K562 (cell line): ENCODE measurements at regions not wholly inside any gene's neighbourhood (a gene's known extent, or its start where the extent isn't known, plus 50 kb on each side); places are given as distances from the start of the nearest gene placed in this dataset.

Experiments used
- CHD2 ChIP-seq: IDR thresholded peaks from 2 replicates; pipeline ENCODE4 v1.6.1; 2011; ENCODE audit warnings: low read depth, low read length
- FOXK2 ChIP-seq, 2 experiments: fragments of 450-650 bp; IDR thresholded peaks in 1 of 2; conservative IDR thresholded peaks in 1 of 2; 2 replicates each; pipeline ENCODE4 v1.6.1; 2016; ENCODE audit warnings: low read depth in 2 of 2, mild to moderate bottlenecking in 1 of 2
- GABPA ChIP-seq: fragments of 200-800 bp; sonication (Bioruptor generic); conservative IDR thresholded peaks from 2 replicates; pipeline ENCODE4 v1.6.1; 2016; ENCODE audit warnings: low read depth, missing genetic modification characterization, missing compliant biosample characterization
- MAFK ChIP-seq: IDR thresholded peaks from 2 replicates; pipeline ENCODE4 v1.6.1; 2011; ENCODE audit warnings: low read length, improper control_type of control experiment
- MCM2 ChIP-seq: fragments of 450-650 bp; IDR thresholded peaks from 2 replicates; pipeline ENCODE4 v1.6.1; 2017; ENCODE audit warnings: low read depth, mild to moderate bottlenecking
- POLR2A ChIP-seq: fragments of 450-650 bp; conservative IDR thresholded peaks from 2 replicates; pipeline ENCODE4 v1.6.1; 2016
- ZBTB1 ChIP-seq: sonication (generic); formaldehyde crosslinking; IDR thresholded peaks from 2 replicates; pipeline ENCODE4 v1.8.1; 2023; ENCODE audit warnings: missing genetic modification reagents, low read depth, mild to moderate bottlenecking, borderline replicate concordance
- ZC3H4 ChIP-seq: sonication (generic); formaldehyde crosslinking; IDR thresholded peaks from 2 replicates; pipeline ENCODE4 v1.9.0; 2021; ENCODE audit warnings: missing genetic modification reagents, borderline replicate concordance
- ZNF224 ChIP-seq: sonication (generic); formaldehyde crosslinking; IDR thresholded peaks from 2 replicates; pipeline ENCODE4 v1.8.0; 2022; ENCODE audit warnings: mild to moderate bottlenecking, missing genetic modification reagents
- ZNF280A ChIP-seq: fragments of 450-650 bp; IDR thresholded peaks from 2 replicates; pipeline ENCODE4 v1.6.1; 2018; ENCODE audit warnings: mild to moderate bottlenecking, low read depth; ENCODE audit not compliant: partially characterized antibody
- TF ChIP-seq, protein P1 (sequence below), 3 experiments: IDR thresholded peaks in 2 of 3; conservative IDR thresholded peaks in 1 of 3; 2 replicates each; pipeline ENCODE4 v1.5.1; 2011 to 2012; ENCODE audit warnings: low read length in 3 of 3, mild to moderate bottlenecking in 3 of 3, control low read depth in 2 of 3, improper control_type of control experiment in 1 of 3, inconsistent platforms in 1 of 3, low read depth in 1 of 3, mixed read lengths in 1 of 3, moderate library complexity in 1 of 3; ENCODE audit not compliant: insufficient read depth in 2 of 3

DNA sequence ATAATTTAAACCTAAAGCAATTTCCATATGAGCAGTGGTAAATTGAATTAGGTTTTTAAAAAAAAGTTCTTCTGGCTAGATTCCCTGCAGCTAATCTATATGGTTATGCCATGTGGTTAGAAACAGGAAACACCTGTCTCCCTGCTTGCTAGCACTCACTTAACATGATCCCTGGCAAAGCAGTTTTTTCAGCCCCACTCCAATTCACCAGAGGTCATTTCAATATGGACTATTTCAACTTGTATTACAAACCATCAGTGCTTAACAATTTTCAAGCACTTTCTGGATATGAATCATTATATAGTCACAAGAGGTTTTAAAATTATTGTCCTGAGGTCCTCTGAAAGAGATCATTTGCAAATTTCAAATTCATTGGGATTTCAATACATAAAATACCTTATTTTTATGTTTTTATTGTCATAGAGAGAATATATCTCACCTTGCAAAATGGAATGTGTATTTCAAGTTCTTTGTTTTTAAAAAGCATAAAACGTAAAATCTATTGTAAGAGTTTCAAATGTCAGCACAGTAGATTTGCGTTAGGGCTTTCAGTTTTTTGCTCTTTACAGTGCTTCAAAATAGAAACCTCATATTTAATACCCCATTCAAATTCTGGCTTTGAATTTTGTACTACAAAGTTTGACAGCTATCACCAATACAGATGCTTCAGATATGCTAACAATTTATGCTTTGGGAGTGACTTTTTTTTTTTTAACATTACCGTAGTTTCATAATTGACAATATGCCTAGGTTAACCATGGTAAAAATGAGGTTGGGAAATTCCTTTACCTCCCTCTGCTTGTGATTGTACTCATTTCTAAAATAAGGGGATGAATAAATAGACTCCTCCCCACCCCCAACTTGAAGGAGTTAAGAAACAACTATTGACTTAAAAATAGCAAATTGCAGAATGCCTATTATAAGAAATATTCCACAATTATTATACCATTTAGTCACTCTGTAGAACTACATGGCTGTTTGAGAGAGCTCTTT, 117.5 kb upstream of the HGF start:
- no peak for TF ChIP-seq GABPA
- TF ChIP-seq MCM2: no peak
- TF ChIP-seq, protein P1, sequence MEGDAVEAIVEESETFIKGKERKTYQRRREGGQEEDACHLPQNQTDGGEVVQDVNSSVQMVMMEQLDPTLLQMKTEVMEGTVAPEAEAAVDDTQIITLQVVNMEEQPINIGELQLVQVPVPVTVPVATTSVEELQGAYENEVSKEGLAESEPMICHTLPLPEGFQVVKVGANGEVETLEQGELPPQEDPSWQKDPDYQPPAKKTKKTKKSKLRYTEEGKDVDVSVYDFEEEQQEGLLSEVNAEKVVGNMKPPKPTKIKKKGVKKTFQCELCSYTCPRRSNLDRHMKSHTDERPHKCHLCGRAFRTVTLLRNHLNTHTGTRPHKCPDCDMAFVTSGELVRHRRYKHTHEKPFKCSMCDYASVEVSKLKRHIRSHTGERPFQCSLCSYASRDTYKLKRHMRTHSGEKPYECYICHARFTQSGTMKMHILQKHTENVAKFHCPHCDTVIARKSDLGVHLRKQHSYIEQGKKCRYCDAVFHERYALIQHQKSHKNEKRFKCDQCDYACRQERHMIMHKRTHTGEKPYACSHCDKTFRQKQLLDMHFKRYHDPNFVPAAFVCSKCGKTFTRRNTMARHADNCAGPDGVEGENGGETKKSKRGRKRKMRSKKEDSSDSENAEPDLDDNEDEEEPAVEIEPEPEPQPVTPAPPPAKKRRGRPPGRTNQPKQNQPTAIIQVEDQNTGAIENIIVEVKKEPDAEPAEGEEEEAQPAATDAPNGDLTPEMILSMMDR (IDR thresholded peaks at IDR 0.05 in 2 of 3, conservative IDR thresholded peaks at IDR 0.05 in 1 of 3; ENCODE audit: insufficient read depth in 2 of 3, low read depth in 1 of 3, low read length in 3 of 3): no peak
- no peak for TF ChIP-seq CHD2
- no peak for TF ChIP-seq ZC3H4 (CRISPR knock-in tag)
- TF ChIP-seq ZNF280A: no peak
- TF ChIP-seq POLR2A: no peak
- TF ChIP-seq ZNF224 (CRISPR knock-in tag): no peak
- no peak for TF ChIP-seq ZBTB1 (CRISPR knock-in tag)
- TF ChIP-seq MAFK: no peak
- TF ChIP-seq FOXK2 (conservative IDR thresholded peaks at IDR 0.05 in 1 of 2, IDR thresholded peaks at IDR 0.05 in 1 of 2; ENCODE audit: low read depth in 2 of 2): no peak
